Upper lobe of left lung (tissue), 6 donors: ENCODE measurements at regions not wholly inside any gene's neighbourhood (a gene's known extent, or its start where the extent isn't known, plus 50 kb on each side); places are given as distances from the start of the nearest gene placed in this dataset.
"Not testable (repeated sequence)": the region's sequence is repeated elsewhere in the genome, so short reads cannot be mapped to it uniquely, and the experiment has no call there.

Experiments used
- ATAC-seq, 2 donors: fragments of 200-7000 bp; cut with Tn5 transposase; one replicate each; pipeline ENCODE4 v1.9.1; 2022; ENCODE audit warnings: mild to moderate bottlenecking in 2 of 2, moderate library complexity in 2 of 2; ENCODE audit not compliant: low FRiP score in 2 of 2
- DNase-seq, 2 donors: peaks; one replicate each; pipeline ENCODE4 v3.0.0-alpha.2; 2019 to 2020
- H3K27ac ChIP-seq, 4 donors: fragments of 200-600 bp; sonication (generic); one replicate each; pipeline ENCODE4 v1.5.1; 2016 to 2019
- H3K27me3 ChIP-seq, 4 donors: fragments of 200-600 bp; sonication (generic); one replicate each; pipeline ENCODE4 v1.5.1; 2017 to 2019
- H3K36me3 ChIP-seq, 4 donors: fragments of 200-600 bp; sonication (generic); one replicate each; pipeline ENCODE4 v1.5.1; 2016 to 2019
- H3K4me1 ChIP-seq, 4 donors: fragments of 200-600 bp; sonication (generic); one replicate each; pipeline ENCODE4 v1.5.1; 2018 to 2019
- H3K4me3 ChIP-seq, 4 donors: fragments of 200-600 bp; sonication (generic); one replicate each; pipeline ENCODE4 v1.5.1; 2017 to 2019; ENCODE audit warnings: mild to moderate bottlenecking in 2 of 4, moderate library complexity in 1 of 4
- H3K9me3 ChIP-seq, 4 donors: fragments of 200-600 bp; sonication (generic); one replicate each; pipeline ENCODE4 v1.5.1; 2018 to 2019
- CTCF ChIP-seq, 6 experiments: fragments of 450-650 bp in 4 of 6; fragments of 200-600 bp in 2 of 6; sonication (generic) in 2 of 6; IDR thresholded peaks; one replicate each; pipeline ENCODE4 v1.5.1; 2016 to 2019; ENCODE audit warnings: antibody characterized with exemption in 6 of 6
- EP300 ChIP-seq, 4 donors: sonication (generic); formaldehyde crosslinking; IDR thresholded peaks; one replicate each; pipeline ENCODE4 v1.5.1; 2017; ENCODE audit warnings: antibody characterized with exemption in 4 of 4, control low read depth in 2 of 4
- POLR2A ChIP-seq, 4 donors: fragments of 450-650 bp; IDR thresholded peaks; one replicate each; pipeline ENCODE4 v1.5.1; 2016 to 2017; ENCODE audit warnings: antibody characterized with exemption in 4 of 4, mild to moderate bottlenecking in 2 of 4
- POLR2AphosphoS5 ChIP-seq, 2 donors: sonication (generic); formaldehyde crosslinking; IDR thresholded peaks; one replicate each; pipeline ENCODE4 v1.5.1; 2017; ENCODE audit warnings: antibody characterized with exemption in 2 of 2
- WGBS, 2 donors: methylation state at CpG; one replicate each; pipeline ENCODE4 v1.1.5; 2017 to 2018; 5-methylcytosine and 5-hydroxymethylcytosine counted together
- donor health status: DM: no; HTN: no; CAD: no; lungs with moderate emphysema.
- donor health status: DM: no; HTN: yes; CAD: no; lungs with severe emphysema.

GRCh38 chr6:27776504-27776903, 135.7 kb downstream of the OR2B2 start:
- Histone ChIP-seq H3K4me1 (peaks cover 8 to 10% (median 10%) of the 10 kb centered on the region in 4 donors), H3K36me3 (no peaks in the 10 kb centered on the region), H3K27ac (no peak overlapping the region), H3K9me3 (no peaks in the 10 kb centered on the region), H3K27me3 (no peaks in the 10 kb centered on the region), H3K4me3 (no peak overlapping the region)
- 89 to 96% methylated on average over 4 of the region's 4 CpGs for WGBS, 2 donors
- no peak for DNase-seq
- no peak for ATAC-seq
- no peak for TF ChIP-seq EP300 (IDR thresholded peaks at IDR 0.05)
- TF ChIP-seq POLR2A (IDR thresholded peaks at IDR 0.05): no peak
- no peak for TF ChIP-seq CTCF (IDR thresholded peaks at IDR 0.05)
- TF ChIP-seq POLR2AphosphoS5 (IDR thresholded peaks at IDR 0.05): no peak

- H3K27ac ChIP-seq: no peak overlapping the region
- no peak for ATAC-seq
- 83 to 90% methylated on average over 9 of the region's 9 CpGs for WGBS, 2 donors
Observed at GRCh38 chr6:27775796-27776184, 136.4 kb downstream of the OR2B2 start.

GRCh38 chr6:27775138-27775795, 136.9 kb downstream of the OR2B2 start:
- H3K9me3 ChIP-seq, ATAC-seq, DNase-seq, H3K27me3 ChIP-seq, H3K4me3 ChIP-seq, H3K27ac ChIP-seq, H3K36me3 ChIP-seq: not testable (repeated sequence)
- WGBS, 2 donors: 69 to 75% methylated on average over 5 of the region's 5 CpGs
- peaks cover 8 to 10% (median 10%) of the 10 kb centered on the region in 4 donors for H3K4me1 ChIP-seq

More at GRCh38 chr6:27775796-27776184, 136.4 kb downstream of the OR2B2 start:
- H3K36me3 ChIP-seq: no peaks in the 10 kb centered on the region
- no peaks in the 10 kb centered on the region for H3K27me3 ChIP-seq
- TF ChIP-seq POLR2A (IDR thresholded peaks at IDR 0.05) (no peak), EP300 (IDR thresholded peaks at IDR 0.05) (no peak), CTCF (IDR thresholded peaks at IDR 0.05) (no peak), POLR2AphosphoS5 (IDR thresholded peaks at IDR 0.05) (no peak)
- no peak for DNase-seq
- H3K4me3 ChIP-seq: no peak overlapping the region
- no peaks in the 10 kb centered on the region for H3K9me3 ChIP-seq
- peaks cover 8 to 10% (median 10%) of the 10 kb centered on the region in 4 donors for H3K4me1 ChIP-seq

DNA sequence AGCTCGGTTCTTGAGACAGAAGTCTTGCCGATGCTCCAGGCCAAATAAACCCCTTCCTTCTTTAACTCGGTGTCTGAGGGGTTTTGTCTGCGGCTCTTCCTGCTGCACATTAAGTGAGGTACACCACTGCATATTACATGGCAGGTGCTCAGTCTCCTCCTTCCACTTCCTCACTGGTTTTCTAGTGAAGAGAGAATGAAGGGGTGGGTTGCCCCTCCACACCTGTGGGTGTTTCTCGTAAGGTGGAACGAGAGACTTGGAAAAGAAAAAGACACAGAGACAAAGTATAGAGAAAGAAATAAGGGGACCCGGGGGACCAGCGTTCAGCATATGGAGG, 138.0 kb downstream of the OR2B2 start:
- peaks cover 8 to 10% (median 10%) of the 10 kb centered on the region in 4 donors for H3K4me1 ChIP-seq
- not testable (repeated sequence) for H3K4me3 ChIP-seq, H3K36me3 ChIP-seq, H3K27me3 ChIP-seq, ATAC-seq, DNase-seq, H3K9me3 ChIP-seq, H3K27ac ChIP-seq
- WGBS, 2 donors: 67 to 75% methylated on average over 8 of the region's 8 CpGs

- 73 to 76% methylated on average over 10 of the region's 10 CpGs for WGBS, 2 donors
- H3K9me3 ChIP-seq, H3K27ac ChIP-seq, H3K36me3 ChIP-seq, ATAC-seq, H3K27me3 ChIP-seq, H3K4me3 ChIP-seq: not testable (repeated sequence)
- peaks cover 8 to 10% (median 10%) of the 10 kb centered on the region in 4 donors for H3K4me1 ChIP-seq
- DNase-seq: peak in 1 of 2 donors; percentile 72
Observed at GRCh38 chr6:27773542-27774263, 138.5 kb downstream of the OR2B2 start.

DNA sequence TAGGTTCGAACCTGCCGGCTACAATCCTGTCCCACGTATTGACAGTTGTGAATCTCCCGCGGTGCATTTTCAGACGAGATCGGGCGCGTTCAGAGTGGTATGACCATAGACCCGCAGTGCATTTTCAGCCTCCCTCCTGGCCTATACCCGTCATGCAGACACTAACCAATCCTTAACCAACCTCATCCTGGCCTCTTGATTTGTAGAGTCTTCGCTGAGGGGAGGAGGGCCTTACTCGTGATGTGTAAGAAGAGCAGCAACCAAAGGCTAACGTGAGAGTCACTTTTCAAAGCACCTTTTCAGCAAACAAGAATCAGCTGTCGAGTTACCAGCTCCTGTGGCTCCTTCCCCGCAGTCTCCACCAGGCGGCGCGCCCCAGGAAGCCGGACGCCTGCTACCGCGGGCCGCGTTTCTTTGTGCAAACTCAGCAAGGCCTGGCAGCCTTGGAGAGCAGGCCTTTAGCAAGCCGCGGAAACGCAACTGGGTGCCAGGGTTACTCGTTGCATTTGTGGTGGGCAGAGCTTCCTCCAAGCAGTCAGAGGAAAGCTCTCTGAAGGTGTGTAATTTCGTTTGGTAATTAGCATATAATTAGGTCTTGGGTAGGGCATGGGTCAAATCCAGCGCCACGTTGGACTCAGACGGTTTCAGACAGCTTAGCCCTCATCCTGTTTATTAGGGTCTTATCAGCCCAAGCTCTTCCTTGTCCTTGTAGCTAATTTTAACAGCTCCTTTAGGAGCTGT, 139.8 kb downstream of the OR2B2 start:
- WGBS, 2 donors: 15 to 24% methylated on average over 13 to 30 of the region's 33 CpGs
- Histone ChIP-seq H3K36me3 (no peaks in the 10 kb centered on the region), H3K27me3 (no peaks in the 10 kb centered on the region), H3K4me3 (no peak overlapping the region), H3K9me3 (no peaks in the 10 kb centered on the region), H3K27ac (no peak overlapping the region), H3K4me1 (peaks cover 8 to 10% (median 10%) of the 10 kb centered on the region in 4 donors)
- ATAC-seq (peak; percentile 93 to 96), DNase-seq (peak; percentile 91 to 97)
- TF ChIP-seq CTCF (IDR thresholded peaks at IDR 0.05) (peak; percentile 87 to 95 (median 90)), POLR2A (IDR thresholded peaks at IDR 0.05) (no peak), EP300 (IDR thresholded peaks at IDR 0.05) (no peak), POLR2AphosphoS5 (IDR thresholded peaks at IDR 0.05) (peak in 1 of 2 donors; percentile 16)
